ENCODE measurements at regions not wholly inside any gene's neighbourhood (a gene's known extent, or its start where the extent isn't known, plus 50 kb on each side); places are given as distances from the start of the nearest gene placed in this dataset.

DNA sequence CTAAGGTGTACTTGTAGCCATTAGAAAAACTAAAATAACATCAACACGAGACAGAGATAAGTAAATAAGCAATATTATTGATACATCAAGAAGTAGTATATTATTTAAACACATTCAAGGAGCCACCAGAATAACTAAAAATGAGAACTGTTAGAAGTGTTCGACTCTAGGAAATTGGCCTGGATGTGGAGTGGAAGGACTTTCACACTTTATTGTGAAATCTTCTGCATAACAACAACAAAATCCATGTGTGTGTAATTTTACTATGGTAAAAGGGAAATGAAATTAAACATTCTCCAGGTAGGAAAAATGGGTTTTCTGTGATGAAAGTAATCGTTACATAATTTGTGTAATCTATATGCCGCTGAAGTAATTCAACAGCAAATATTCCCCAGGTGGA, 96.3 kb upstream of the RNF152 start:
- no peak for DNase-seq

DNA sequence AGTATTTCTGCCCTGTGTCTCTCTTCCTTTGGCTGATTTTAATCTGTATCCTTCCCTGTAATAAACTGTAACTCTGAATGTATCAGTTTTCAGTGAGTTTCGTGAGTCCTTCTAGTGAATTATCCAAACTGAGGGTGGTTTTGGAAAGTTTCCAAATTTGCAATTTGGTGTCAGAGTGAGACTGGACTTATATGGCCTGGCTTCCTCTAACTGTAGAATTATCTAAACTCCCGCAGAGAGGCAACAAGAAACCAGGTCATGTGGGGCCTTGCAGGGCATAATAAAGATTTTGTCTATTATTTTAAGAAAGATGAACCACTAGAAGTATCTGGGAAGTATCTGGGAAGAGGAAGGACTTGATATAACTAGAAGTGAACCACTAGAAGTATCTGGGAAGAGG, 95.3 kb upstream of the RNF152 start:
- DNase-seq: no peak

DNA sequence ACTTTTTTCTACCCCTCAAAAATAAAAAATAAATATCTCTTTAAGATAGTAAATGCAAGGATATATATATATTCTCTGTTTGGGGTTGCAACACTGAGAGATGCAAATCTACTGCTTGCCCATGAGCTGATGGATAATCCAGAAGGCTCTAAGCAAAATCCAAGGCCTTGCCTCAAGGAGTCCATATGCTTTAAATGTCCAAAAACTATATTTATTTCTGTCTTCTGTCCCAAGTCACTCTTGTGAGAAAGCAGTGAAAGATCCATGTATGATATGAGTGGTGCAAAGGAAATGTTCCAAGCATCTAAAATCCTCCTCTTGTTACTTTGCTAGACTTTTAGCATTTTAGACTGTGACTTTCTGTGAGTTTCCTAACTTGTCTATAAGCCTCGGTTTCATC, 92.9 kb upstream of the RNF152 start:
- no peak for DNase-seq

DNA sequence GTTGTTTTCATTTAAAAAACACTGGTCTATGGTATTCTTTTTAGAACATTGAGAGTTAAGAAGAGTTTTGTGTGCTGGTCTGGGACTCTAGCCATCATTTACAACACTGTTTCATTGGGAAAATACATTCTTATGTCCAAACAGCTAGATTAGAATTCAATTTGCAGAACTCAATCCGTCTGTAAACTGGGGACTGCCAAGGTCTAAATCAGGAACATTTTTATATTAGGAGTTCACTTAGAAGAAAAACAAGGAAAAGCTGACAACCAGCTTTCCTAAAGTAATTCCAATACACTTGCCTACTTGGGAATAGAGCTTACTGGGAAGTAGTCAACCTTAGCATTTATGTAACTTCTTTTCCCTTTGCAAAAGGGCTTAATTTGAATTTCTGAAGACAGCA, 91.5 kb upstream of the RNF152 start:
- DNase-seq: no peak

DNA sequence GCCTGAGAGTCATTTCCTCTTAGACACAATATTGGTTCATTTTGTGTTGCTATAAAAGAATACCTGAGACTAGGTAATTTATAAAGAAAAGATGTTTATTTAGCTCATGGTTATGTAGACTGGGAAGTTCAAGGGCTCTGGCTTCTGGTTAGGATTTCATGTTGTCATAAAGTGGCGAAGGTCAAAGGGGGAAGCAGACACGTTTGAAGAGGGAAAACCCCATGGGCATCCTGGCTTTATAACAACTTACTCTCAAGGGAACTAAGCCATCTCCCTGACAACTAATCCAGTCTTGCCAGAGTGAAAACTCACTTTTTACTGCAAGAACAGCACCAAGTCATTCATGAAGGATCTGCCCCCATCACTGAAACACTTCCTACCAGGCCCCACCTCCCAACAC, 89.7 kb upstream of the RNF152 start:
- no peak for DNase-seq

DNA sequence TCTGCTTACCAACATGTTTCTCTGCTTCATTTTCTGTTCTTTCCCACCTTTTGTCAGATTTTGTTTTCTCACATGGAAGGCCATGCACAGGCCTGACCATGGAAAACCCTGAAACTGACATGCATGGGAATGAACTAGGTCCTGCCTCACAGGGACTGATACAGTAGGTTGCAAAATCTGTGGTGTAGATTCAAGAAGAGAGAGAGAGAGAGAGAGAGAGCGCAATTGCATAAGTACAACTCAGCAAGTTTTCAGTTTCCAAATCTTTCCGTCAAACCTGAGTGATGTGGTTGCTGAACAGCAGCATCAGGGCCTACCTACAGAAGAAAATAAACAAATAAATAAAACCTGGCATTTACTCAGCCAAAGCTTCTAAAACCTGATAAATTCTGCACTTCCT, 87.5 kb upstream of the RNF152 start:
- no peak for DNase-seq

DNA sequence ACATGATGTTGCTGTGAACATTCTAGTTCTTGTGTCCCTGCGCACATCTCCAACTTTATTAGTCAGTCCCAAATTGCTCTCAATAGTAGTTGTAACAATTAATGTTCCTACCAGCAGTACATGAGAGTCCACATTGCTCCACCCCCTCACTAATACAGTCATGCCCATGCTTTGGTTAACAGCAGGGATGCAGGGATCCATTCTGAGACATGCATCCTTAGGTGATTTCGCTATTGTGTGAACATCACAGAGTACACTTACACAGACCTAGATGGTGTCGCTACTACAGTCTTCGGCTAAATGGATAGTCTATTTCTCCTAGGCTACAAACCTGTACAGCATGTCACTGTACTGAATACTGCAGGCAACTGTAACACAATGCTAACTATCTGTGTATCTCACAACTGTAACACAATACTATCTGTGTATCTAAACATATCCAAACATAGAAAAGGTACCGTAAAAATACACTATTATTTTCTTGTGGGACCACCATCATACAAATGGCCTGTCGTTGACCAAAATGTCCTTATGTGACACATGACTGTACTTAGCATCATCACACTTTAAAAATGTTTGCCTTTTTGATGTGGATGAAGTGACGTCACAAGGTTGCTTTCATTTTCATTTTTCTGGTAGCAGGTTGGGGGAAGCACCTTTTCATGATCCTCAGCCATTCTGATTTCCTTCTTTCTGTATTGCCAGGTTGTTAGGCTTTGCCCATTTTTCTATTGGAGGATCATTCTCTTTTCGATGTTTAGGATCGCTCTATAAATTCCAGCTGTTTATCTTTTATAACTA, 82.9 kb upstream of the RNF152 start:
- DNase-seq: peak; percentile 38

DNA sequence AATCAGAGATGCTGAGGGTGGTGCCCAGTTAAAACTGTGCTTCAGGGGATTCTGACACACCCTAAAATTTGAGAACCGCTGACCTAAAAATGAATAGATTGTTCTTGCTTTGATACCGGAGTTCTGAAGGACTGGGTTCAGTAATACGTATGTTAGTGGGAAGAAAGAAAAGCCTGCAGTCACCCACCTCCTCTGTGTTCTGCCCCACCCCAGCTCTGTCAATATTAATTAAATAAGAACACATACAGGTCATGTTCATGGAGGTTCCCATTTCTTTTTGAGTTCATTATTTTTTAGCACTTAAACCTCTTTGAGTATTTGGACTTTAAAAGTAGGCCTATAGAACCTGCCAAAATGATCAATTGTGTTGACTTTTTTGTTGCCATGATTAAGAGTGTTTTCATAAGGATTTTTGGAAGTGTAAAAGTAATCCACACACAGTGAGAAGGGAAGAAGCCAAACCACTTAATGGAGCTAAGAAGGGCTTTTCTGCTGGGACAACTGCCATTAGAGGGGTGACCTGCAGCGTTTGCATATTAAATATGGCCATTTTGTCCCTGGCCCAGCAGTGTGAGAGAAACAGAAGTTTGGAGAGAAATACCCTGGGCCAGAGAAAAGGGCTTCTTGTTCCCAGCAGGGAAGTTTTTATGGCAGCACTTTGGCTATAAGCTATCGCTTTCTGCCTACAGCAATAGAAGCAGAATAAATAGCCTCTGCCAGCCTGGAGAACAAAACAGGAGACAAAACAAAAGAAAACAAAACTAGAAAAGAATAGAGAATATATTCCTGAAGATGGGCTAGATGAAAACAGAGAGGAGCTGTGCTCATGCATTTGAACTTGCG, 80.7 kb upstream of the RNF152 start:
- DNase-seq: no peak

DNA sequence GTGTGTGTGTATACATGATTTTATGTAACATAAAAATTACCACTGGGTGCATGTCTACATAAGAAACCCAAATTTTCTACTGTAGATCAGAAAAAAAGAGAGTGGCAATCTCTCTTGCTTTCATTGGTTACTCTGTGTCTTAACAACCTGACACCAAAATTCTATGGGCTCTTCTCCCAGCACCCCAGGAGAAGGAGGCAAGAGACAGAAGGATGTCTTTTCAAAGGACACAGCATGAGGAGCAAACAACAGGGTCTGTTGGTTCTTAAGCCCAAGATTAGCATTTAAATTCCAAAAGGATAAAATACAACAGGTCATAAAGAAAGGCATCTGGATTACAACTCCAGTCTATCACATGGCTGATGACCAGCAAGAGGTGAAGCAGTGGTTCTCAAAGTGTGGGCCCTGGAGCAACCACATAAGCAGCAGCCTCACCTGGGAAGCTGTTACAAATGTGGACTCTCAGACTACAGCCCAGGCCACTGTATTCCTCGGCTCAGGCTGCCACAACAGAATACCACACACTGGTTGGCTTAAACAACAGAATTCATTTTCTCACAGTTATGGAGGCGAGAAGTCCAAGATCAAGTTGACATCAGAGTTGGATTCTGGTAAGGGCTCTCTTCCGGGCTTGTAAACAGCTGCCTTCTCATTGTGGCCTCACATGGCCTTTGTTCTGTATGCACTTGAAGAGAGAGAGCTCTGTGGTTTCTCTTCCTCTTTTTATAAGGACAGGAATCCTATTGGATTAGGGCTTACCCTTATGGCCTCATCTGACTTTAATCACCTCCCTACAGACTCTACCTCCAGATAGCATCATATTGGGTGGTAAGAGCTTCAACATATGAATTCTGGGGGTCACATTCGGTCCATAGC, 79.8 kb upstream of the RNF152 start:
- no peak for DNase-seq

DNA sequence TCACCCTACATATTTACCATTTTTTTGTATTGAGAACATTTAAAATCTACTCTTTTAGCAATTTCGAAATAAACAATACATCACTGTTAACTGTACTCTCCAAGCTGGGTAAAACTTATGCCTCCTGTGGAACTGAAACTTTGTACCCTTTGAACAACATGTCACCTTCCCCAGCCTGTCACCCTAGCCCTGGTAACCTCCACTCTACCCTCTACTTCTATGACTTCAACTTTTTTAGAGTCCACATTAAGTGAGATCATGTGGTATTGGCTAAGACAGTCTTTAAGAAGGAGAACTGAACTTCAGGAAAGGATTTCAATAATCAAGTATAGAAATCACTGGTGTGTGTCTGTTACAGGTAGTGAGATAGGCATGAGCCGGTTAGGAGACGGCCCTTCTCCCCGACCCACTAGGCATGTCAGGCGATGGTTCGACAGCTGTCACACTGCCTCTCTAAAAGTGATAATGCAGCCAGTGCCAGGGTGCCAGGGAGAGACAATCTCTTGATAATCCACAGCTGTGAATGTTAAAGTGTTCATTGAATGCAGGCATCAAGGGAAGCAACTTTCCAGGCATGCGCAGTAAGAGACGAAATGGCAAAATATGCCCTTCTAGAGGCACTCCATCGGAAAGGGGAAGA, 74.6 kb upstream of the RNF152 start:
- no peak for DNase-seq

DNA sequence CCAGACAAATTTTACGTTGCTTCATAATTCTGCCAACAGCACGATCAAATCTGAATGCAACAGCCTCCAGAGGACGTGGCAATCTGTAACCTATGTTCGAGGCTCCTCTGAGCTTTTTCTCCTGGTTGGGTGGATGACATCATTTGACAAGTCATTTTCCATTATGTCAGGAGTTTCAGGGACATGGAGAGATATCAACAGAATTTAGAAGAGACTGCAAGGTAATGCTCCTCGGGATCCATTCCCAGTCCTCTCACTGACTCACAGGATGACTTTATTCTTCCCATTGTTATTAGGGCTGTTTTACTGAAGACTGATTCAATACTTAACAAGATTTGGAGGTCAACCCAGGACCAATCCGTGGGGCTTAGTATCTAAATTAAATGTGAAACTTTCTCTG, 72.5 kb upstream of the RNF152 start:
- no peak for DNase-seq

DNA sequence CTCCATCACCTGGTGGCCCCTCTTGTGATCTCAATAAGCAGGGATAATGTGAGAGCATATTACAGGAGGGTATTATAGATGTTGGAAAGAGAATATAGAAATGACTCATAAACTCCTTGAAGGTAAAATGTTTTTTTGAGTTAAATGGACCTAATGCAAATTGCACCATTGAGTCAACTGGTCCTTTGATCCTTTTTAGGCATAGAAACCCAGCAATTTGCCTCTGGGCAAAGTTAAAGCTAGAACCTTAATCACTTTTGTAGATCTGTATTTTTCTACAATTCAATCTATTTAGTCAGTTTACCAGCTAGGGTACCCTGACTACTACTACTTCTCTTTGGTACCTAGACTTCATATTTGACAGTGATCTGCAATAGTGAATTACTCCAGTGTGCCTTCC, 71.8 kb upstream of the RNF152 start:
- no peak for DNase-seq

DNA sequence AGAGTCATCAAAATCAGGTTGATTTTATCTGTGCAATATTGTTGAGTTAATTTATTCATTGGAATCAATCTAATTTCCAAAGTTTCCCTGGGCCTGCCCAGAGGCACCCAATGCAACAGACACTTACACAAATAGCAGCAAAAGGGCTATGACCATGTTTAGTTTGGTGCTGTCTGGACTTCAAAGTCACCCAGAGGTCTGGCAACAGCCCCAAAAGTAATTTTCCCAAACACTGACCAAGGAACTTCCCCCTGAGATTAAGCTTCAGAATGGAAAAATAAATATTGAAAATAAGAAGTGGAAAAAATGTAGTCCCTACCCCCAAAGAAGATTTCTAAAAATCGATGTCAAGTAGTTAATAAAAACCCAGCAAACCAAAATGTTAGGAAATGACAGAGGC, 70.9 kb upstream of the RNF152 start:
- DNase-seq: no peak

DNA sequence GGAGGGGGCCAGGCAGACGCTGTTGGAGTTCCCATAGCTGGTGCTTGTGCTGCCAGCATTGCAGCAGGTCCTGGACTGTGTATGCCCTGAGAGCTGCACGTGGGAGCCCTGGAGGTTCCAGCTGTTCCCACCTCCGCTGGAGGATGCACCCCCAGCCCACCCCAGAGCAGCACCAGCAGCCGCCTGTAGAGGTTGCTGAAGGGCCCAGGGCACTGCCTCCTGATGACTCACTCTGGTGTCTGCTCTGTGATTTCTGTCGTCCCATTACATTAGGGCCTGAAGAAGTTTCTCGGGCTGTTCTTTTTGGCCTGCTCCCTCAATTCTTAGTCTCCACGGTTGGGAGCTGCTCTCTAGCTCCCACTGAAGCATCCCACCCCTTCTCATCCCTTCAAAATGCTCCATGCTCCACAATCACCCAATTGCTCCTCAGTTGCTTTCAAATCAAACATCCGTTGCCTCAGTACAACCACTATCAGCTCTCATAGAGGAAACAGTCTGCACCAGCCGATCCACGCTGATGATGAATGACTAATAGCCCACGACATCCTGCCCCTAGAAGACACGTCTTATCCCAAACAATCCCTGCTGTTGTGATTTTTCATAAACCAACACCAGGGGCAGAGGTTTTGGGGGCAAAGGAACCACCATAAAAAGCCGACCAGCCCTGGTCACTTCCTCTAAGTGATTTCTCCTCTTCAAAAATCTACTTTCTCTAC, 65.2 kb upstream of the RNF152 start:
- no peak for DNase-seq

DNA sequence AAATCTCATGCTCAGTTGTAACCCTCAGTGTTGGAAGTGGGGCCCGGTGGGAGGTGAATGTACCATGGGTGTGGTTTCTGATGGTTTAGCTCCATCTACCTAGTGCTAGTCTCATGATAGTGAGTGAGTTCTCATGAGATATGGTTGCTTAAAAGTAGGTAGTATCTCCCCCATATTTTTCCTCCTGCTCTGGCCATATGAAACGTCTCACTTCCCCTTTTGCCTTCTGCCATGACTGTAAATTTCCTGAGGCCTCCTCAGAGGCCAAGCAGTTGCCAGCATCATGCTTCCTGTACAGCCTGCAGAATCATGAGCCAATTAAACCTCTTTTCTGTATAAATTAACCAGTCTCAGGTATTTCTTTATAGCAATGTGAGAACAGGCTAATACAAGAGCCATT, 62.8 kb upstream of the RNF152 start:
- DNase-seq: no peak

DNA sequence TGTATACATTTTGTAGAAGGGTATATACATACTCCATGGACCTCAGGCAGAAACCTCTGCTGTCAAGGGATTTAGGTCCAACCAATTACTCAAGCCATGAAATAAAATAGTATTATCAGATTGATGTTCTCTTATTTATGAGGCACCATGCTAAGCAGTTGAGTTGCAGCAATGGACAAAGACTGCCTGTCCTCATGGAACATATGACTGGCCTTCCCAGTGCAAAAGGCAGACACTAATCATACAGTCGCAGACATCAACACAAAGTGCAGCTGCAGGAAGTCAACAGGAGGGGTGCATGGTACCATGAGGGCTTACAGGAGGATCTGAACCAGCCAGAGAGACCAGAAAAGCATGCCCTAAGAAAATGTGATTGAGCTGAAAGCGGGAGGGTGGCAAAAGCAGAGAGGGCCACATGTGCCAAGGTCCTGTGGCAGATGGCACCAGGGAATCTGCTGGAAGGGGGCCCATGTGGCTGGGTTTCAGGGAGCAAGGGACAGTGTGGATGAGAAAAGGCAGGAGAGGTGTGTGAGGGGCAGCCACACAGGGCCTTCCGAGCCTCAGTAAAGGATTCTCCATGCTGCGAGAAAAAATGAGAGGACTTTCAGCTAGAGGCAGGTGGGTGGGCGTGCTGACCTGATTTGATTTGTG, 61.4 kb upstream of the RNF152 start:
- DNase-seq: no peak

DNA sequence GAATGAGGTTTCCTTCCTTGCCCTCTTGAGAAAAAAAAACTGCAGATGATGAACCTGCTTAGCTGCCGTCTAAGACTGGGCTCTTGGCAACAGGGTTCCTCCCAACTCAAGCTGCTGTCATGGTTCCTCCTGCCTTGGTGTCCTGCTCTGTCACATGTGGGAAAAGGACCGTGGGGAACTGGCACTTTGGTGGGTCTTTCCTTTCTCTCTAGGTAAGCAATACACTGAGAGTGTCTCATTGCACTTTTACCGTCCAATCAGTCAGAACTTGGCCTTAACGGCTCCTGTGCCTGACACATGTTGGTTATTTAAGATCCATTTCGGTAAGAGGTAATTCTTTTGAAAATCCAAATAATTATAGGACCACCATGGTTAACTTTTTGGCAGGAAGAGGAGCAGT, 60.8 kb upstream of the RNF152 start:
- DNase-seq: no peak

DNA sequence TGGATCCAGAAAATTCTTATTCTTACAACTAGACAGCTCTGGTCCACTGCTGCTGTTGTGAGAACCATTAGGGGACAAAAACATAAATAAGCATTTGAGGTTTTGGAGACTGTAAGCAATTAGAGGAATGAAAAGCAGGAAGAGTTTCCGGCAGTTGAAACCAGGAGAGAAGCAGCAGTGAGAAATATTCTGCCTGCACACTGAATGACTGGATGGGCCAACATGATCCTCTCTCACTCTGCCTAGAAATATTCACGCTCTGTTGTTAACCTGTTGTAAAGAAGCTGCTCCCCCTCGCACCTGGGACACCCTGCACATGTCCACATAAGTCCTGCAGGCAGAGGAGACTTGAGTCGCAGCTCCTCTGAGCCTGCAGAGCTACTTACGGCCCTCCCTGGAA, 60.4 kb upstream of the RNF152 start:
- DNase-seq: no peak

DNA sequence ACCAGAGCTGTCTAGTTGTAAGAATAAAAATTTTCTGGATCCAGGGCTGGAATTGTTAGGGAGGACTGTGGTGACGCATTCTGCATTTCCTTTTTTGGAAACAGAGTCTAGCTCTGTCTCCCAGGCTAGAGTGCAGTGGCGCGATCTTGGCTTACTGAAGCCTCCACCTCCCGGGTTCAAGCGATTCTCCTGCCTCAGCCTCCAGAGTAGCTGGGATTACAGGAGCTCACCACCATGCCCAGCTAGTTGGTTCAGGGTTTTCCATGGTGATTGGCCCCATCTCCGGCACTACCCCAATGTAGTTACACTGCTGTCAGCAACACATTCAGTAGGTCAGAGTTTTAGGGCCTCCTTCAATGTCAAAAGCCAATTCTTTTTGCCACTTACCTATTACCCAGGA, 58.6 kb upstream of the RNF152 start:
- DNase-seq: no peak

DNA sequence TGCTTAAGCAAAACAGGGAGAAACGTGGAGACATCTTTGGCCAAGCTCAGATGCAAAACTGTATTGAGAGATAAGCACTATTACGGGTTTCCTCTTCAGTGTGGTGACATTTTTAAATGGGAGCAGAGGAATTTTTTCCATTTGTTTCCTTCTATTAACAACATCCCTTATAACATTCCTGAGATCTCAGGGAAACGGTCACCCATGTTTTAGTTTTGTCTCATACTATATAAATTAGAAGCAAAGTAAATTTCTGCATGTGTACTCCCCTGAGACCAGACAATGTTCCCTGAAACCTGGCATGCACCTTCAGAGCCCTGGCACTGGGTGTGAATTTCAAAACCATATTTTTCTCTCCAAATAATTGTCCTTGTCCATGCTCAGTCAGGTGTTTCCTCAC, 57.6 kb upstream of the RNF152 start:
- DNase-seq: no peak

DNA sequence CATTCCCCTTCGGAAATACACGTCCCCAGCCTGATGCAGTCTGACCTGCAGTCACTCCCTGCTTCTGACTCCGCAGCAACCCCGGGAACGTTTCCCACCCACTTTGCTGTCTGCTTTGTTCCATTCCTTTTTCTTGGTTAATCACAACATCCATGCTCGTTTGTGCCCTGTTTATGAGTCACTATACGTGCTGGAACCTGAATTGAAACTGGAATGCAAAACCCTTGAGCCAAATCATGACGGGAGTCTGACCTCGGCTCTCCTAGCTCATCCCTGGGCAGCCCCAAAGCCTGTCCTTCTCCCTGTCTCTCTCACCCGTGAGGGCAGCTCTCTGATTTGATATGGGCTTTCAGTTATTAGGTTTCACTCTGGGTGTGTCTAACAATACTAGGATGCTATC, 57.1 kb upstream of the RNF152 start:
- no peak for DNase-seq
